Calu3 (cell line): ENCODE measurements at regions not wholly inside any gene's neighbourhood (a gene's known extent, or its start where the extent isn't known, plus 50 kb on each side); places are given as distances from the start of the nearest gene placed in this dataset.

Experiments used
- BruUV-seq: library from RNA; stranded (reverse); fragments of 400-500 nt; replicated peaks from 2 replicates; lab custom pipeline; 2021; lab: Mats Ljungman, UMichigan
- CTCF ChIA-PET: fragments of 300-600 bp; sonication (Branson Sonifier 250); formaldehyde crosslinking; loops from one replicate; lab custom pipeline; 2022; ENCODE audit warnings: antibody characterized with exemption; lab: Charles Lee
- DNase-seq: peaks from one replicate; pipeline ENCODE4 v3.0.0; 2022
- H3K27ac Mint-ChIP-seq: one replicate; pipeline ENCODE4 v1.8.0; 2022; ENCODE audit warnings: mixed read lengths; ENCODE audit not compliant: unreplicated experiment
- H3K27me3 Mint-ChIP-seq: one replicate; pipeline ENCODE4 v1.8.0; 2022; ENCODE audit warnings: mixed read lengths; ENCODE audit not compliant: unreplicated experiment
- H3K36me3 Mint-ChIP-seq: one replicate; pipeline ENCODE4 v1.8.0; 2022; ENCODE audit warnings: mild to moderate bottlenecking, moderate library complexity, mixed read lengths; ENCODE audit not compliant: insufficient read depth, unreplicated experiment
- H3K4me1 Mint-ChIP-seq: one replicate; pipeline ENCODE4 v1.8.0; 2022; ENCODE audit warnings: mild to moderate bottlenecking, low read depth, mixed read lengths; ENCODE audit not compliant: unreplicated experiment
- H3K4me3 Mint-ChIP-seq: one replicate; pipeline ENCODE4 v1.8.0; 2022; ENCODE audit warnings: mild to moderate bottlenecking, low read depth, moderate library complexity, mixed read lengths; ENCODE audit not compliant: unreplicated experiment
- H3K9me3 Mint-ChIP-seq: one replicate; pipeline ENCODE4 v1.8.0; 2022; ENCODE audit warnings: low read depth, mixed read lengths; ENCODE audit not compliant: unreplicated experiment
- CTCF ChIP-seq: fragments of 200-600 bp; IDR thresholded peaks from one replicate; pipeline ENCODE4 v1.8.0; 2022; ENCODE audit warnings: antibody characterized with exemption; ENCODE audit not compliant: unreplicated experiment
- intact Hi-C: fragments of 100-400 bp; cut with micrococcal nuclease; formaldehyde crosslinking; loops from one replicate; pipeline ENCODE4 v1.10.0; 2022; ENCODE audit not compliant: unreplicated experiment

DNA sequence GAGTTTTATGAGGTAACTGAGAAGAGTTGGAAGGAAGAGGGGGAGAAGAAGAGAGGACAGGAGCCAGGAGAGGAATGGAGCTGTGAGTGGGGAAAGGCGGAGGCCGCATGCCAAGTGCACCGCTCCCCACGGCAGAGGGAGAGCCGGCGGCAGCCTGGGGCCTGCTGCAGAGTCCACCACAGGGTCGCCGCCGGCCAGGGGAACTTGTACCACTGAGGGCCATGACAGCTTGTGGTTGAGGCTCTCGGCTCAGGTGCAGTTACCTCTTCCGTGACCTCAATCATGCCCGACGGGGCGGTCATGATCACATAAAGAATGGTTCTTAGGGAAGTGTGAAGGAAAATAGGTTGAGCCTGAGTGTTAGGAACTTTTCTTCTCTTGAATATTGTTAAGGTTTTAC is 325.0 kb downstream of the SNAPC1 start:
- no peak overlapping the region for H3K4me3 Mint-ChIP-seq
- no peak for DNase-seq
- no peak overlapping the region for H3K27ac Mint-ChIP-seq
- intact Hi-C loops = no loop called here
- no peaks in the 10 kb centered on the region for H3K4me1 Mint-ChIP-seq
- H3K27me3 Mint-ChIP-seq = no peaks in the 10 kb centered on the region
- H3K9me3 Mint-ChIP-seq = peaks cover 4% of the 10 kb centered on the region
- TF ChIP-seq CTCF = no peak
- BruUV-seq = no TSS peak
- CTCF ChIA-PET = no interaction called here
- no peaks in the 10 kb centered on the region for H3K36me3 Mint-ChIP-seq

DNA sequence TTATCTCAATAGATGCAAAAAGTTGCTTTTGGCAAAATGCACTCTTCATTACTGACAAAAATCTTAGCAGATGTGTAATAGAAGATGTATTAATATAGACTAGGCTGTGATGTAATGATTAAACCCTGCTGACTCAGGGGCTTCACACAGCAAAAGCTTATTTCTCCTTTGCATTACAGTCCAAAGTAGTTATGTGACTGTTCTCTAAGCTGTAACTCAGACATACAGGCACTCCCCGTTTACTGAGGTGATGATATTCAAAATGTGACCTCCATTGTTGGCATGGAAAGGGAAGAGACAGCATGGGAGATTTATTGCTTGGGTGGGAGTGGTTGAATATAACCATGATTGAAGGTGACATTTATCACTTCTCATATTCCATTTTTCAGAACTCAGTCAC is 331.5 kb downstream of the SNAPC1 start:
- no peak overlapping the region for H3K27ac Mint-ChIP-seq
- DNase-seq = no peak
- H3K27me3 Mint-ChIP-seq = no peaks in the 10 kb centered on the region
- no TSS peak for BruUV-seq
- no peaks in the 10 kb centered on the region for H3K36me3 Mint-ChIP-seq
- H3K4me1 Mint-ChIP-seq = no peaks in the 10 kb centered on the region
- CTCF ChIA-PET = interaction anchor here (0.5 kb wide), 1 partner anchor 20 kb away, joined by 3 read pairs; no protein-coding TSS in a partner anchor
- no peak for TF ChIP-seq CTCF
- intact Hi-C loops = no loop called here
- no peak overlapping the region for H3K4me3 Mint-ChIP-seq
- peaks cover 2% of the 10 kb centered on the region for H3K9me3 Mint-ChIP-seq

- no peak for DNase-seq
- Mint-ChIP-seq H3K36me3 (no peaks in the 10 kb centered on the region), H3K27ac (no peak overlapping the region), H3K4me1 (no peaks in the 10 kb centered on the region), H3K4me3 (no peak overlapping the region), H3K9me3 (no peaks in the 10 kb centered on the region), H3K27me3 (no peaks in the 10 kb centered on the region)
- no peak for TF ChIP-seq CTCF
- intact Hi-C loops = no loop called here
- BruUV-seq = no TSS peak
- CTCF ChIA-PET = no interaction called here
These were observed 334.9 kb downstream of the SNAPC1 start for GRCh38 chr14:62097072-62097471.

DNA sequence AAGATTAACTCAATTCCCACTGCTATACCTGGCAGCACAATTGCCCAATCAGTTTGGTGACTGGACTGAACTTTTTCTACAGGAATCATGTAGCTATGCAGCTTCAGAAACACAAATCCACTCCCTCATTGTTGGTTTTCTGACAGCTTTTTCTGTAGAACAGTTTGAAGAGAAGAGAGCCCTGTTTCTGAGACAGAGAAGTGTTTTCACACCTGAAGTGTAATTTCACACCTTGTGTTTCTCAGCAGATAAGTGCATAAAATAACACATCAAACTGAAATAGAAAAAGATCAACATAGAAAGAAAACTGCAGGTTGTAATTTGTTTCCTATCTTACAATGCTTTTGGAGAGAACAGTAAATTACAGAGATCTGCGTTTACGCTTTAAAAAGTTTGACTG is 335.6 kb downstream of the SNAPC1 start:
- intact Hi-C loops = no loop called here
- Mint-ChIP-seq H3K36me3 (no peaks in the 10 kb centered on the region), H3K27me3 (no peaks in the 10 kb centered on the region), H3K27ac (no peak overlapping the region), H3K4me3 (no peak overlapping the region), H3K4me1 (no peaks in the 10 kb centered on the region), H3K9me3 (no peaks in the 10 kb centered on the region)
- CTCF ChIA-PET = no interaction called here
- no peak for DNase-seq
- BruUV-seq = no TSS peak
- TF ChIP-seq CTCF = no peak
